Right renal cortex interstitium (tissue), 3 donors: ENCODE measurements at regions not wholly inside any gene's neighbourhood (a gene's known extent, or its start where the extent isn't known, plus 50 kb on each side); places are given as distances from the start of the nearest gene placed in this dataset.
"Not testable (repeated sequence)": the region's sequence is repeated elsewhere in the genome, so short reads cannot be mapped to it uniquely, and the experiment has no call there.

Experiments
- DNase-seq, 3 donors: peaks; one replicate each; pipeline ENCODE4 v3.0.0-alpha.2; 2013; ENCODE audit warnings: low read depth in 3 of 3, low spot score in 2 of 3

DNA sequence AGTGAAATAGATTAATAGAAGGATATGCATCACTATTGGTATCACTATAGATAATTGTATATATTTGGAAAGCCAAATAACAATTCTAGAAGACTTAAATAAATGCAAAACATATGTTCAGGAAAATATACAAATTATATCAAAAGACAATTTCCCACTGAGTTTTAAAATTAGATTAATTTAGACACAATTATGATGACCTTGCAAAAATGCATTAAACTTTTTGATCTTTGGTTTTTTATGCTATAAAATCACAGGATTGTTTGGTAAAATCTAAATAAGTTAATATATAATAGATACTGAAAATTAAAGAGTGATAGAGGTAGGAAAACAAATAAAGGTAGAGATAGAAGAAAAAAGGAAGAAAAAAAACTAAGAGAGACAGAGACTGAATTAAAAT, 2027.7 kb downstream of the MRPL39 start:
- no peak for DNase-seq

DNA sequence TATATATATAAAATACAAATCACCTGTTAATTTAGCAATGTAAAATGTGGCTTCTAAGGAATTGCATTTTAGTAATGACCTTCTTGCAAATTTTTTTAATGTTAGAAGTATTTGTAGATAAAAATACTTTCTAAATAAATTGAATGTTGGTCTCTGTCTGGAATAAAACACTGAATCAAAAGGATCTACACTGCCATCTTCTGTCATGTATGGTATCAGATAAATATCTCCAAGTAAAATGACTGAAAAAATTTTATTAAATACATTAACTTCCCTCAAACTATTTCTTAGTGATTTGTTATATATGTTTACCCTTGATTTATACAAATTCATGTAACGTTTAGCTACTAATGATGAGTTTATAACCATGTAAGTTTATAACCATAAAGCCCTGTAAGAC, 2029.3 kb downstream of the MRPL39 start:
- DNase-seq = no peak

DNA sequence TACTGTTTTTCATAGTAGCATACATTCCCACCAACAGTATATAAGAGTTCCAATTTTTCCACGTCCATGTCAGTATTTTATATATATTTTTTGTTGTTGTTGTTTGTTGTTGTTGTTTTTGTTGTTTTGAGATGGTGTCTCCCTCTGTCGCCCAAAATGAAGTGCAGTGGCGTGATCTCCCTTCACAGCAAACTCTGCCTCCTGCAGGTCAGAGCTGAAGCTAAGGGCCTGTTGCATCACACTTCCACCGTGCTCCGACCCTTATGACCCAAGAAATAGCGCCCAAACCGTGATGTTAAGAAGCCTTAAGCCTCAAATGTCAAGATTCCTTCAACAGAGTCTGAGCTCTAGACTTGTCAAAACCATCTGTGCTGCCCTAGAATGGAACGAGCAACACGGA, 2032.3 kb downstream of the MRPL39 start:
- DNase-seq = no peak

DNA sequence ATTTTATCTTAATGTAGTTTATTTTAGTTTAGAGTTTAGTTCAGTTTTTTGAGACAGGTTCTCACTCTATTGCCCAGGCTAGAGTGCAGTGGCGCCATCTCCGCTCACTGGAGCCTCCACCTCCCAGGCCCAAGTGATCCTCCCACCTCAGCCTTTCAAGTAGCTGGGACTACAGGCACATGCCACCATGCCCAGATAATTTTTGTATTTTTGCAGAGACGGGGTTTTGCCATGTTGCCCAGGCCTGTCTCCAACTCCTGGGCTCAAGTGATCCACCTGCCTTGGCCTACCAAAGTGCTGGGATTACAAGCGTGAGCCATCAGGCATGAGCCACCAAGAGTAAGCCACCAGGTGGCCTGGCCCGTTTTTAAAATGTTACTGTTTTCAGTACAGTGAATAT, 2058.4 kb downstream of the MRPL39 start:
- DNase-seq = not testable (repeated sequence)

DNA sequence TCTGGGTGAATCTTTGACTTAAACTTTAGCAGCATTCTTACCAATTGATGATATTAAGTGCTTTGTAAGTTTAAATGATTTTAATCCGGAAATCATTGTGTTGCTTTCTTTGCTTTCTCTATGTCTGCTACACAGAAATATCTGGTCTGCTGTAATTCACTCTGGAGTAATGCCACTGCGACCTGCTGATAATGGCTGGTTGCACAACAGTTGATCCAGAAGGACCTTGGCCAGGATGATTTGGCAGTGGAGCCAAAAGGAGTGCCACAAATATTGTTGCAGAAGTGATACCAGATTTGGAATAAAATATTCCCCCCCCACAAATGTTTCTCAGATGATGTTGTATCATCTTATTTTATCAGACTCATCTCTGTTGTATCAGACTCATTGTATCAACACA, 2063.9 kb downstream of the MRPL39 start:
- DNase-seq = no peak

DNA sequence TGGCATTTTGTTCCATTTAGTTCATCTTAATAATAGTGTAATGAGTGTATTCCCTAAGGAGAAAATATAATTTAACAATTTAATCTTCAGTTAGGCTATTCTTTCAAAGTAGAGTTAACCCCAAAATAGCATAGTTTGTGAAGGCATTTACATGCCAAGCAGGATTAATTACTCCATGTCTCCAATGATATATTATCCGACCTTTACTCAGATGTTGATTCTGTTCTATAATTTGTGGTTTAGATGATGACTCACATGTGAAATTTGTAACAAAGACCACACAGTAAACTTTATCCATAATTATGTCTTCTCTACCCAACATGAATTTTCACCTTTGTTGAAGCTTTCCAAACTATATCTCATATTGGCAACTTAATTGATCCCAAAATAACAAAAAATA, 2065.2 kb downstream of the MRPL39 start:
- no peak for DNase-seq

DNA sequence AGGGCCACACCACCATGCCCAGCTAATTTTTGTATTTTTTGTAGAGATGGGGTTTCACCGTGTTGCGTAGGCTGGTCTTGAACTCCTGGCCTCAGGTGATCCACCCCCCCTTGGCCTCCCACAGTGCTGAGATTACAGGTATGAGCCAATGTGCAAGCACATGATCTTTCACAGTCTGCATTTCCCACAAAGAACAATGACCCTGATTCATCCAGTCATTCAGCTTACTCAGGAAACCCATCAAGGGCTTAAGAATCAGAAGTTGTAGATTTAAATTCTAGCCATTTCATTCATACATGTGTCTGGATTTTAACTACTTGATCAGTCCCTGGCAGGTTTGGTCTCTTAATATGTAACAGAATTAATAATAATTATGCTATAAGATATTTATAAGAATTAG, 2065.7 kb downstream of the MRPL39 start:
- DNase-seq = no peak

DNA sequence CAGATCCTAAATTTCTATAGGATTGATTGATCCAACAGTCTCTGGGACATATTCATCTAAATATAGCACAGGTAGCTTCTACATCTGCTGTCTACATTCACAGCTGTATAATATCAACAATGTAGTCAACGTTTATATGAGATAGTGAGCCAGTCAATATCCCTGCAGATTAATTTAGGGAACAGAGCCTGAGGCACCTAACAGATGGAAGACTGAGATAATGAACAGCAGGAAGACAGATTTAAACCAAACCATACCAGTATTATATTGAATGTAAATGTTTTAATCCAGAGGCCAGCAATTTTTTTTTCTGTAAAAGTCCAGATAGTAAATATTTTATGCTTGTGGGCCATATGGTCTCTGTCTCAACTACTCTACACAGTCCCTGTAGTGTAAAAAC, 2072.4 kb downstream of the MRPL39 start:
- DNase-seq = no peak

DNA sequence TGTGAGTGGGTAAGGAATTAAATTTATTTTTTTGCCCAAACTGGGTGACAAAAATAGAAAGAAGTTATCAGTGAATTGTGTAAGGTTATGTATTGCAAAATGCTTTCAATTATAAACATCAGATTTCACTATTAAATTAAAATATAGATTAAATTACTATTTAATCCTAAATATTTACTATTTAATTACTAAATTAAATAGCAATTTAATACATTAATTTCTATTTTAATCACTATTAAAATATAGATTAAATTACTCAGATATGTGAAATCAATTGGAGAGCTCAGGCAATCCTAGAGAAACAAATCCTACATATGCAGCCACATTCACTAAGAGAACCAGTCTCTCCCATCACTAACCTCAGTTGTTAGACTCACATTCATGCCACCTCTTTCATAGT, 2075.8 kb downstream of the MRPL39 start:
- DNase-seq = no peak

DNA sequence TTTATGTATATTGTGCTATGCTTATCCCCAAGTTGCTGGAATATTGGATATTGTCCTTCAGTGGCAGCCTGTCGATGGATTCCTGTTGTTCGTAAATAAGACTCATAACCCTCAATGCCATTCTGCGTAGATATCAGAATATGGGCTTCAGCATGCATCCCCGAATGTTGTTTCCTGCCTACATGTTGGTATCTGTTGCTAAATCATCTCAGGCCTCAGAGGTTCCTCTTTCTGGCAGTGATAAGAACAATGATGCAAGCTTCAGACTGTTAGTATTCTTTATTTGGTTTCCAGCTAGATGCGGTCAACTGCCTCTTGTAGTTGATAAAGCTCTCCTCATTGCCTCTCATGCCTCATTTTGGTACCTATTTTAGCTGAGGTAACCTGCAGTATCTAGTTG, 2082.6 kb downstream of the MRPL39 start:
- no peak for DNase-seq

DNA sequence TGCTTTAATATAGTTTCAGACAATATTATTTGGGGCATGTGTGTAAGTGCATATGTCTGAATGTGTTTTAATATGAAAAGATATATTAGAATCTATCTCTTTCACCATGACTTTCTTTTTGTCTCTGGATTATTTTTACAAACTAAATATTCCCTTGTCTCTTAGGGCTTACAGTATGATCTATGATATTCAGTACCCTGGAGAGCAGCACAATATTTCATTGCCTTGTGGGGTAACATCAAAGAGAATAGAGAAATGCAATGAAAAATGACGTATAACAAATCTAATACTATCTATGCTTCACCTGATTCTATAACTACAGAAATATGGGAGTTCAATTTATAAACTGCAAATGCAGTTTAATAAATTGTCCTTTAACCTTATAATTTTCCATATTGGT, 2084.5 kb downstream of the MRPL39 start:
- no peak for DNase-seq

DNA sequence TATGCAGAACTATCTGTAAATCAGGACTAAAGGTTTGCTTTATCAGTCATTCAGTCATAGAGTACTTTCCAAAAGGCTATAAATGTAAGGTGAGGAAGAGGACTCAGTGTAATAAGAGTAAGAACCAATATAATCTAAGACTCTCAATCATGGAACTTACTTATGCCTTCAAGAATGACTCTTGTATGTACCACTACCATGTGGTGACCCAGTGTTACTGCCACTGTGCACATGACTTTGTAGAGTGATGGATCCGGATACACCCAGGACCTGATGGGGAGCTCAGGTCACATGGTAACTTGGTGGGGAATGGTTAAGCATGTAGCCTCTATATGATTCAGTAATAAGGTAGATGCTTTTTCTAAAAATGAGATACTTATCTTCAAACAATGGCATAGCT, 2099.8 kb downstream of the MRPL39 start:
- DNase-seq = no peak

DNA sequence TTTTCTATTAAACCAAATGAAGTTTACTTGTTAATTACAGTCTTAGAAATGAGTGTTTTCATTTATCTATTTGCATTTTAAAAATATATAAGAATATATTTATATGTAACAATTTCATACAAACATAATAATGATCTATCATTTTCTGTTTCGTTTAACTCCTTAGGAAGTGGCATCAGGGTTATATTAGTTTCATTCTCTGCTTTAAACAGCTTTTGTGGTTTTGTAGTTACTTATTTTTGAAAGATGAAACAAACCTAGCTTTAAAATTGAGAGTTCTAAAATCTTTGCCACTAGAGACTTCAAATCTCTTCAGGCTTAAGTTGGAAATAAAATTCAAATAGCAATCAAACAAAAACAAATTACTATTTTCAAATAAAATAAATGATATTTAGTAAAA, 2110.6 kb downstream of the MRPL39 start:
- DNase-seq = no peak

DNA sequence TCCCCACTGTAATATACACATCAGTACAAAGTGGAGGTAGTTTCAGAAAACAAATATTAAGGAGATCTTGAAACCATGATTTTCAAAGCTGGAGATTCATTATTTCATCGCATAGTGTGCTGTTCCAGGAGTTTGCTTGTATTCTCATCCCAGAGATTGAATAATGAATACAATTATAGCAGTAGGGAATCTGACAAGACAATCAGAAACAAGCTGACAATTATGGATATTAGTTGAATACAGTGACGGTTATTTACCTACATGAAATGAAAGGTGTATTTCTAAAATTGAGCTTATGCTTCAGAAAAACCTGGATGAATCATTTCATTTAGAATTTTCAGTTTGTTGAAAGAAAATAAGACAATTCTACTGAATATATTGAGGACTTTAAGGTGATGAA, 2119.0 kb downstream of the MRPL39 start:
- no peak for DNase-seq

DNA sequence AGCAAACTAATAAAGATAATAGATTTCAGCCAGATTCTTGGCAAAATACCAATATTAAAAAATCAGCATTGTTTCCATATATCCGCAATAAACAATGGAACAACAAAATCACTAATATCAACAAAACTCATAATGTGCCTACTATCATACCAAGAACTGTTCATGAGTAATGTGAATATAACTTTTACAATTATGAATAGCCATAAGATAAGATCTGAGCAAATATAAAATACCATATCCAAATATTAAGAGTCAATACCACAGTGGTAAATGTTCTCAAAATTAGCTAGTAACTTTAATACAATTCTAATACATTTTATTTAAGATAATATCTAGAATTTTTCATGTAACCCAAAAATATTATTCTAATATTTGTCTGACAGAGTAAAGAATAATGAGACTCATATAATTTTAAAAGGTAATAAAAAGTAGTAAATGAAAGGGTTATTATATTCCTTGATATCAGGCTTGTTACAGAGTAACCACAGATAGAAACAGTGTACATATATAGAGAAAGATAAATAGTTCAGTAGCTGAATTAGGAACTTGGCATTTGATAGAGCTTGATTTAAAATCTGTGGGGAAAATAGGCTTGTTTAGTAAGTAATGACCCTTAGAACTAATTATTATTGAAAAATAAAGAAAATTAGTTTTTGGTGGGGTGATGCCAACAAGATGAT, 2126.6 kb downstream of the MRPL39 start:
- DNase-seq = no peak

DNA sequence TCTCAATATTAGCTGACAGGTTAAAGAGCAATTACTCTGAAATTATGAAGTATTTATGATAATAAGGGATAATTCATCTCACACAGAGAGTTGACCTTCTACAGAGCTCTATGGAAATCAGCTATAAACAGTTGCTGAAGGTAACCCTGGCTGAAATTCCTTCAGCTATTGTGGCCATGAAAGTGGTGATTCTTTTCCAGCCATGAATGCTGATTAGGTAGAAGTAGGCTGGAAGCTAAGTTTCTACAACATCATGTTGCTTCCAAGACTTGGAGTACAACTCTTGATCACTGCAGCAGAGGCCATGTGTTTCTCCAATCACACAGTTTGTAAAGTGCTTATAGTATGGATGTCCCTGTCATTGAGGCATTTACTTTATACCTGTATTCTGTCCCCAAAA, 2128.9 kb downstream of the MRPL39 start:
- no peak for DNase-seq

DNA sequence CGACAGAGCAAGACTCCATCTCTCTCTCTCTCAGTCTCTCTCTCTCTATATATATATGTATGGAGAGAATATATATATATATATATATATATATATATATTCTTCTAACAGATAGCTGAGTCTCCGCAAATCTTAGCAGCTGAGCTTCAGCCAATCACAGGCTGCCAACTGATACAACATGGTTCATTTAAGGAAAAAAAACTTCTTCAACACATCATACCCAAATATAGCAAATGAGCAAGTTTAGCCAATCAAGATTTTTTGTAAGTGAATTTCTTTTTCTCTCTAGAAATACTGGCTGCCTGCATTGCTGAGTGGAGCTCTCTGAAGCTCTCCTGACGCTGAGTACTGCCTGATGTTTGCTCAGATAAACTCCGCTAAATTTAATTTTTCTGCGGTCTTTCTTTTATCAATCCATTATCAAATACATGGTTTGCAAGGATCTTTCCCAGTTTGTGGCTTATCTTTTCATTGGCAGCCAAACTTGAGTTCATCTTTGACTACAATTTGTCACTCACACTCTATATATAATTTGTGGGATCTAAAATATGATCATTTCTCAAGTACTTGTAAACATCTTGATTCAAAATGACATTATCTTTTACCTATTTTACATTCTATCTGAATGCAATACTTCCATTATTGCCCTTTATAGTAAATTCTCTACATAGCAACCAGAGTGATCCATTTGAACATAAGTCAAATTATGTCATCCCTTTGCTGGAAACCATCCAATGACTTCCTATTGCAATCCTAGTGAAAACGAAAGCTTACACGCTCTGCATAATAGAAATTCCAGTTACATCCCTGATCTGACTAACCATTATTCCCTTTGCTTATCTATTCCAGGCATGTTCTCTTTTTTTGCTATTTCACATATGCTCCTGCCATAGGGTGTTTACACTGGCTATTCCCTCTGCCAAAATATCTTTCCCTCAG, 2131.7 kb downstream of the MRPL39 start:
- no peak for DNase-seq

DNA sequence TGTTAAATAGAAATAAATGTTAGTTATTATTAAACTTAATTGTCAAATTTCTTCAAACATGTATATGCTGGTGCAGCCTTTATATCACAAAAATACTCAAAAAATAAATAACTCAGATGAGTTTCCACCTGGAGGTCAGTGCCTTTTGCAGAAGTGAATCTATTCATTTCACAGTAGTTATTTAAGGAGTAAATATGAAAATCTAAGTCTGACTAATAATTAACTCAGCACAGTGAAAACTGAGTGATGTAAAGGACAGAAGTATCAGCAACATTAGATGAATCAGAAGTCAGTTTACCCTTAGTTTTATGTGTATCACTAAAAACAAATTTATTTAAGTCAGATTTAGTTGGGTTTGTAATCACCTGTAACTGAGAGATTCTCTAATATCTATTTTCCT, 2135.4 kb downstream of the MRPL39 start:
- DNase-seq = no peak

DNA sequence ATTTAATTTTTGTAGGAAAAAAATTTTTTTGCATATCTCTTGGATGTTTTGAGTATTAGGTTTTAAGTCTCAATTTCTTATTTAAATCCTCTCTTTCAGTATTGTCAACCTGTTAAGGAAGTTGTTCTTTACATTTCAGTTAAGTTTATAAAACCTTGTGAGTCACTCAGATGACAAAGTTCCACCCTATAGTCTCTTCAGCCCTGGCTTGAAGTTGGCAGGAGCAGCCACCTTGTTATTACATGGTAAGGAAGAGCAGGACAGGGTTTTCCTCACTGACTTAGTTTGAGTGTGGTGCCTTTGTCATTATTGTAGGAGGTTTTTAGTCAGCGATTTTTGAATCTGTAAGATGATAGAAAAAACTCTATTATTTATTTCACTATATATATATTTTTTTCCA, 2143.9 kb downstream of the MRPL39 start:
- no peak for DNase-seq

DNA sequence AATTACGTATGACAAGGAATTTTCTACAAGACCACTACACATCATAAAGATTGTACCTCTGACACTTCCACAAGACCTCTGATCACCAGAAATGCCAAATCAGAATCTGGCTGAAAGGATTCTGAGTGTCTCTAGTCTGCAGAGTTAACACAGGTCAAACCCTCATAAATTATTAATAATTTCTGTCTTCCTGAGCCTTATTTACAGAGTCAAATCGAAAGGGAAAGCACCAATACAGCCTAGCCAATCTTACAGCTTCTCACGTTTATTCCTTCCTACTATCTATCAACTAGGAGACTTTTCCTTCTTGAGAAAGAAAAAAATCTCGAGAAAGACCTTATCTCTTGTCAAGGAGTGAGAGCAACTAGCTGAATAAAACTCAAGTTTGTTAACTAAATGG, 2151.6 kb downstream of the MRPL39 start:
- DNase-seq = no peak

DNA sequence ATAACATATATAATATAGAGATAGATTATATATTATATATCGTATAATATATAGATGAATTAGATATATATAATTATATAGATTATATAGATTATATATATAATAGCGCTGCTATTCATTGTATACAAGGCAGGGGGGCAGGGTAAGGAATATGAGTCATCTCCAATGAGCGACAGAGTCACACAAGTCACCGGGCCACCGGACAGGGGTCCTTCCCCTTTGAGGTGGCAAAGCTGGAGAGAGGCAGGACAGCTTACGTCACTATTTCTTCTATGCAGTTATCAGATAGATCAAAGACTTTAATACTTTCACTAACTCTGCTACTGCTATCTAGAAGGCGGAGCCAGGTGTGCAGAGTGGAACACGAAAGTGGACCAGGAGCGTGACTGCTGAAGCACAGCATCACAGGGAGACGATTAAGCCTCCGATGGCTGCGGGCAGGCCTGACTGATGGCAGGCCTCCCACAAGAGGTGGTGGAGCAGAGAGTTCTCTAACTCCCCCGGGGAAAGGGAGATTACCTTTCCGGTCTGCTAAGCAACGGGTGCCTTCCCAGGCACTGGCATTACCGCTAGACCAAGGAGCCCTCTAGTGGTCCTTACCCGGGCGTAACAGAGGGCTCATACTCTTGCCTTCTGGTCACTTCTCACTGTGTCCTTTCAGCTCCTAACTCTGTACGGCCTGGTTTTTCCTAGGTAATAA, 2154.7 kb downstream of the MRPL39 start:
- DNase-seq = peak in 2 of 3 donors; percentile 15 to 32

DNA sequence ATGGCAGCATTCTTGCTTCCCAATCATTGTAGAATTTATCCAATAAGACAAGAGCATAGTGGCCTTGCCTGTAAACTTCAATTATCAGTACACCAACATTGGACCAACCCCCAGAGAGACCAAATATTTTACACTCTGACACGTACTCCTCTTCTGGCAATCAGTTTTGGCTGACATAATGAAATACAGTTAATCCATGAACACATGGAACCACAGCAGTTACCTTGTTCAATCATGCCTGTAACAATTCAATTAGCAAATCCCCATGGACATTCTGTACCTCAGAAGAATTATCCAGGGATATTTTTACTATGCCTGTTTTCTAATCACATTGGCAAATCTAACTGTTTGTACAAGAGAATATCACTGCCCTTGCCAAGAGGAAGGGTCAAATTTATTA, 2162.0 kb downstream of the MRPL39 start:
- DNase-seq = no peak
